Middle frontal gyrus (tissue), 1 donor: ENCODE measurements at regions not wholly inside any gene's neighbourhood (a gene's known extent, or its start where the extent isn't known, plus 50 kb on each side); places are given as distances from the start of the nearest gene placed in this dataset.

Experiments used
- DNase-seq: peaks from one replicate; pipeline ENCODE4 v3.0.0-alpha.2; 2015; ENCODE audit warnings: low spot score; ENCODE audit errors: extremely low spot score

DNA sequence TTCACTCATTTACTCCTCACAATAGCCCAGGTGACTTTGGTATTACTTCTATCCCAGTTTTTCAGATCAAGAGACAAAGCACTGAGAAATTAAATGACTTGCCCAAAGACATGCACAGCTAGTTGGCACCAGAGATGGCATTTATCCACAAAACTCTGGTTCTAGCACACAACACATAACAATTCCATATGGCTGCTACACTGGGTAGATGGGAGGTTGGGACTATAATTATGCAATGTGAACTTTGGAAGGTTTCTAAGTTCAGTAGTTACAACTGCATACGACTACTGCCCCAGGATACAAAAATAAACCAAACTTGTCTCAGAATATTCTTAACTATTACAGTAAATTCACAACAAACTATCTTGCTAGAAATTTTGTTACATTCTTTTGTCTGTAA is 54.2 kb upstream of the MLIP start:
- DNase-seq: no peak

DNA sequence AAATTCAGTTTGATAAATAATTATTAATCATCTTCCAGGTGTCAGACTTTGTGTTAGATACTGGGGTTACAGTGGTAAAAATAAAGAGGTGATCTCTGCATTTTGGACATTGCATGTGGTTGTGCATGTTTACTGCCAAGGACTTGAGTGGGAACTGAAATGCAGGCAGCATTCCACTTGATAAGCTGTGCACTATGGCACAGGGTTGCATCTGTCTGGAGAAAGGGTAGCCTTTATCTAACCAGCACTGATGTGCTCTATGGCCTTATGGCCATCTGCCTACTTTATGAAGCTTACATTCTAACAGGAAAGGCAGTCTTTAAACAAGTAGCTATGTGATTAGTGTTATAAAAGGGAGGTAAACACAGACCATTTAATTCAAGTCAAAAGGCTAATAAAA is 53.0 kb upstream of the MLIP start:
- no peak for DNase-seq

GRCh38 chr6:54059683-54060082 is 51.6 kb upstream of the MLIP start:
- no peak for DNase-seq

GRCh38 chr6:54060286-54060685 is 51.0 kb upstream of the MLIP start:
- no peak for DNase-seq
